ENCODE measurements at regions not wholly inside any gene's neighbourhood (a gene's known extent, or its start where the extent isn't known, plus 50 kb on each side); places are given as distances from the start of the nearest gene placed in this dataset.

DNA sequence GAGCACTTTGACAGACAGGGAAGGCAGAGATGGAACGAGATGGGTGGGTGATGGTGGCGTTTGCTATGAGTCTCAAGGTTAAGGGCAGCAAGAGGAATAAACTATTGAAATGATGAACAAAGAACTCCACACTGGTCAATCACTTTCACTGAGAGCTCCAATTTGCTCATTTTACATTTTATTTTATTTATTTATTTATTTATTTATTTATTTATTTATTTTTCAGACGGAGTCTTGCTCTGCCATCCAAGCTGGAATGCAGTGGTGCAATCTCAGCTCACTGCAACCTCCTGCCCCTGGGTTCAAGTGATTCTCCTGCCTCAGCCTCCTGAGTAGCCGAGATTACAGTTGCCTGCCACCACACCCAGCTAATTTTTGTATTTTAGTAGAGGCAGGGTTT is 669.1 kb downstream of the HS3ST4 start:
- TF ChIP-seq, protein P1, sequence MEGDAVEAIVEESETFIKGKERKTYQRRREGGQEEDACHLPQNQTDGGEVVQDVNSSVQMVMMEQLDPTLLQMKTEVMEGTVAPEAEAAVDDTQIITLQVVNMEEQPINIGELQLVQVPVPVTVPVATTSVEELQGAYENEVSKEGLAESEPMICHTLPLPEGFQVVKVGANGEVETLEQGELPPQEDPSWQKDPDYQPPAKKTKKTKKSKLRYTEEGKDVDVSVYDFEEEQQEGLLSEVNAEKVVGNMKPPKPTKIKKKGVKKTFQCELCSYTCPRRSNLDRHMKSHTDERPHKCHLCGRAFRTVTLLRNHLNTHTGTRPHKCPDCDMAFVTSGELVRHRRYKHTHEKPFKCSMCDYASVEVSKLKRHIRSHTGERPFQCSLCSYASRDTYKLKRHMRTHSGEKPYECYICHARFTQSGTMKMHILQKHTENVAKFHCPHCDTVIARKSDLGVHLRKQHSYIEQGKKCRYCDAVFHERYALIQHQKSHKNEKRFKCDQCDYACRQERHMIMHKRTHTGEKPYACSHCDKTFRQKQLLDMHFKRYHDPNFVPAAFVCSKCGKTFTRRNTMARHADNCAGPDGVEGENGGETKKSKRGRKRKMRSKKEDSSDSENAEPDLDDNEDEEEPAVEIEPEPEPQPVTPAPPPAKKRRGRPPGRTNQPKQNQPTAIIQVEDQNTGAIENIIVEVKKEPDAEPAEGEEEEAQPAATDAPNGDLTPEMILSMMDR (IDR thresholded peaks at IDR 0.05; ENCODE audit: low read depth, low read length, poor library complexity, severe bottlenecking) = no peak
- TF ChIP-seq EZH2phosphoT487 (IDR thresholded peaks at IDR 0.05; ENCODE audit: borderline replicate concordance, low read length) = no peak
